Loucy (cell line): ENCODE measurements at regions not wholly inside any gene's neighbourhood (a gene's known extent, or its start where the extent isn't known, plus 50 kb on each side); places are given as distances from the start of the nearest gene placed in this dataset.

Experiments used
- EZH2phosphoT487 ChIP-seq: fragments of 200-600 bp; IDR thresholded peaks from 2 replicates; pipeline ENCODE4 v1.6.1; 2018; ENCODE audit warnings: antibody characterized with exemption, mild to moderate bottlenecking, moderate library complexity, borderline replicate concordance
- TF ChIP-seq, protein P1 (sequence below): fragments of 200-600 bp; sonication (generic); conservative IDR thresholded peaks from 2 replicates; pipeline ENCODE4 v1.5.1; 2014; ENCODE audit warnings: mild to moderate bottlenecking, antibody characterized with exemption, low read length

DNA sequence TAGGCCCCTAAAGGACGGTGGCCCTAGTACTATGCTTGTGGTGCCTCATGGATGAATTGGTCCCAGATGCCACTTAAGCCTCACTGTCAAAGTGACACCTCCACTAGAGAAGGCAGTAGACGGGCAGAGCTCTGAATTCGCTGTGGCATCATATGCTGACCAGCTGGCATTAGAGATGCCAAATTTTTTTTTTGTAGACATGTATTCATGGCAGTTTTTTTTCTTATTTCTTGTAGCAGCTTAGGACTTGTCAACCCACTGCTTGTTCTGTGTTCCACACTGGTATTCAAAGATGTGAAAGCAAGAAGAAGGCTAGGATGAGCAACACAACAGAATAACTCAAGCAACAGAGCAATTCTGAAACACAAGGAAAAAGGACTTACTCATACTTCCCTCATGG is 212.5 kb downstream of the DLEU7 start:
- TF ChIP-seq, protein P1, sequence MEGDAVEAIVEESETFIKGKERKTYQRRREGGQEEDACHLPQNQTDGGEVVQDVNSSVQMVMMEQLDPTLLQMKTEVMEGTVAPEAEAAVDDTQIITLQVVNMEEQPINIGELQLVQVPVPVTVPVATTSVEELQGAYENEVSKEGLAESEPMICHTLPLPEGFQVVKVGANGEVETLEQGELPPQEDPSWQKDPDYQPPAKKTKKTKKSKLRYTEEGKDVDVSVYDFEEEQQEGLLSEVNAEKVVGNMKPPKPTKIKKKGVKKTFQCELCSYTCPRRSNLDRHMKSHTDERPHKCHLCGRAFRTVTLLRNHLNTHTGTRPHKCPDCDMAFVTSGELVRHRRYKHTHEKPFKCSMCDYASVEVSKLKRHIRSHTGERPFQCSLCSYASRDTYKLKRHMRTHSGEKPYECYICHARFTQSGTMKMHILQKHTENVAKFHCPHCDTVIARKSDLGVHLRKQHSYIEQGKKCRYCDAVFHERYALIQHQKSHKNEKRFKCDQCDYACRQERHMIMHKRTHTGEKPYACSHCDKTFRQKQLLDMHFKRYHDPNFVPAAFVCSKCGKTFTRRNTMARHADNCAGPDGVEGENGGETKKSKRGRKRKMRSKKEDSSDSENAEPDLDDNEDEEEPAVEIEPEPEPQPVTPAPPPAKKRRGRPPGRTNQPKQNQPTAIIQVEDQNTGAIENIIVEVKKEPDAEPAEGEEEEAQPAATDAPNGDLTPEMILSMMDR: no peak
- TF ChIP-seq EZH2phosphoT487: no peak
